ENCODE measurements at regions not wholly inside any gene's neighbourhood (a gene's known extent, or its start where the extent isn't known, plus 50 kb on each side); places are given as distances from the start of the nearest gene placed in this dataset.

DNA sequence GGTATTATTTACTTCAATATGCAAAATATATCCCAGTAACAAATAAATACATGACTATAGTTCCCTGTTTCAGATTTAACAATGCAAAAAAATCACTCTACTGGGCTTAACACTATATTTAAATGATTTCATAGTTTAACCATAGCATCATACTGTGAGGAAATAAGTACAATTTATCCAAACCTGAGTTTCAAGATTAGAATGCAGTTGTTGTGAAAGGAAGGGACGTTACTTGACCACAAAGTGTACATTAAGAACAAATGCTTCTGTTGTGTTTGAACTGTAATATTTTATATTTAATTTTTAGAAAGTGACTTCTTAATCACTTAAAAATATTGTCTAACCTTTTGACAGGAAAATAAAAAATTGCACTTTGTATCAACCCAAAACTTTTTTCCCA lies 1747.9 kb upstream of the SPRY2 start:
- TF ChIP-seq, protein P1, sequence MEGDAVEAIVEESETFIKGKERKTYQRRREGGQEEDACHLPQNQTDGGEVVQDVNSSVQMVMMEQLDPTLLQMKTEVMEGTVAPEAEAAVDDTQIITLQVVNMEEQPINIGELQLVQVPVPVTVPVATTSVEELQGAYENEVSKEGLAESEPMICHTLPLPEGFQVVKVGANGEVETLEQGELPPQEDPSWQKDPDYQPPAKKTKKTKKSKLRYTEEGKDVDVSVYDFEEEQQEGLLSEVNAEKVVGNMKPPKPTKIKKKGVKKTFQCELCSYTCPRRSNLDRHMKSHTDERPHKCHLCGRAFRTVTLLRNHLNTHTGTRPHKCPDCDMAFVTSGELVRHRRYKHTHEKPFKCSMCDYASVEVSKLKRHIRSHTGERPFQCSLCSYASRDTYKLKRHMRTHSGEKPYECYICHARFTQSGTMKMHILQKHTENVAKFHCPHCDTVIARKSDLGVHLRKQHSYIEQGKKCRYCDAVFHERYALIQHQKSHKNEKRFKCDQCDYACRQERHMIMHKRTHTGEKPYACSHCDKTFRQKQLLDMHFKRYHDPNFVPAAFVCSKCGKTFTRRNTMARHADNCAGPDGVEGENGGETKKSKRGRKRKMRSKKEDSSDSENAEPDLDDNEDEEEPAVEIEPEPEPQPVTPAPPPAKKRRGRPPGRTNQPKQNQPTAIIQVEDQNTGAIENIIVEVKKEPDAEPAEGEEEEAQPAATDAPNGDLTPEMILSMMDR (IDR thresholded peaks at IDR 0.05 in 2 of 3, conservative IDR thresholded peaks at IDR 0.05 in 1 of 3; ENCODE audit: control insufficient read depth in 2 of 3, extremely low read depth in 1 of 3, insufficient read depth in 1 of 3, low read depth in 3 of 3, low read length in 3 of 3), result no peak
- TF ChIP-seq EZH2 (IDR thresholded peaks at IDR 0.05; ENCODE audit: borderline replicate concordance, control insufficient read depth, low read depth, low read length) (no peak), IKZF1 (conservative IDR thresholded peaks at IDR 0.05) (no peak), TCF12 (IDR thresholded peaks at IDR 0.05; ENCODE audit: low read depth, low read length) (no peak), SMC3 (IDR thresholded peaks at IDR 0.05; ENCODE audit: borderline replicate concordance, low read length) (no peak), GABPA (IDR thresholded peaks at IDR 0.05; ENCODE audit: low read depth) (no peak), POLR2A (IDR thresholded peaks at IDR 0.05; ENCODE audit: low read depth, low read length) (no peak), NBN (IDR thresholded peaks at IDR 0.05) (no peak), WRNIP1 (IDR thresholded peaks at IDR 0.05; ENCODE audit: borderline replicate concordance, low read depth, low read length) (no peak), NFXL1 (IDR thresholded peaks at IDR 0.05; ENCODE audit: borderline replicate concordance) (no peak)
- TF ChIP-seq, protein P2, sequence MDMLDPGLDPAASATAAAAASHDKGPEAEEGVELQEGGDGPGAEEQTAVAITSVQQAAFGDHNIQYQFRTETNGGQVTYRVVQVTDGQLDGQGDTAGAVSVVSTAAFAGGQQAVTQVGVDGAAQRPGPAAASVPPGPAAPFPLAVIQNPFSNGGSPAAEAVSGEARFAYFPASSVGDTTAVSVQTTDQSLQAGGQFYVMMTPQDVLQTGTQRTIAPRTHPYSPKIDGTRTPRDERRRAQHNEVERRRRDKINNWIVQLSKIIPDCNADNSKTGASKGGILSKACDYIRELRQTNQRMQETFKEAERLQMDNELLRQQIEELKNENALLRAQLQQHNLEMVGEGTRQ (IDR thresholded peaks at IDR 0.05; ENCODE audit: borderline replicate concordance, low read depth, low read length), result no peak

All from GM12878 (cell line).